BLaER1 (cell line): ENCODE measurements at regions not wholly inside any gene's neighbourhood (a gene's known extent, or its start where the extent isn't known, plus 50 kb on each side); places are given as distances from the start of the nearest gene placed in this dataset.

Experiments
- H3K27ac ChIP-seq: shearing (Covaris generic); formaldehyde crosslinking; 2 replicates; pipeline ENCODE4 v1.8.1; 2022
- H3K27me3 ChIP-seq: shearing (Covaris generic); formaldehyde crosslinking; 2 replicates; pipeline ENCODE4 v1.8.1; 2022
- H3K36me3 ChIP-seq: shearing (Covaris generic); formaldehyde crosslinking; 2 replicates; pipeline ENCODE4 v1.8.1; 2022
- H3K4me1 ChIP-seq: shearing (Covaris generic); formaldehyde crosslinking; 2 replicates; pipeline ENCODE4 v1.8.1; 2022
- H3K4me2 ChIP-seq: shearing (Covaris generic); formaldehyde crosslinking; 2 replicates; pipeline ENCODE4 v1.8.1; 2022
- H3K4me3 ChIP-seq: shearing (Covaris generic); formaldehyde crosslinking; 2 replicates; pipeline ENCODE4 v1.8.1; 2022
- H3K9ac ChIP-seq: shearing (Covaris generic); formaldehyde crosslinking; 2 replicates; pipeline ENCODE4 v1.8.1; 2022
- H3K9me3 ChIP-seq: shearing (Covaris generic); formaldehyde crosslinking; 2 replicates; pipeline ENCODE4 v1.8.1; 2022
- H4K20me1 ChIP-seq: shearing (Covaris generic); formaldehyde crosslinking; 2 replicates; pipeline ENCODE4 v1.8.1; 2022
- Cebpa-rat ChIP-seq: shearing (Covaris generic); IDR thresholded peaks from 2 replicates; pipeline ENCODE4 v1.8.1; 2022

DNA sequence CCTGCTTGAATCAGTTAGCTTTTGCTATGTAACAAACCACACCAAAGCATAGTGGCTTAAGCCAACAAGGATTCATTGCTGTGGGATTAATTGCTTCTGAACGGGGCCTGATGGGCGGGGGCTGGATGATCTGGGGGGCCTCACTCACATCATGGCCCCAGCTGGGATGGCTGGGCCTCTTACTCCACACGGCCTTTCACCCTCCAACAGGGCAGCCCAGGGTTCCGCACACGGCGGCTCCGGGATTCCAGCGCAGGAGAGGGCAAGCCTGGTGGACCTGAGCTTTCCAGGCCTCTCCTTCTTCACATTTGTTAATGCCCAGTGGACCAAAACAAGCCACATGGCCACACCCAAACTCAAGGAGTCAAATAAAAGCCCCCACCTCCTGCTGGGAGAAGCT lies 86.3 kb upstream of the PHLPP1 start:
- H3K4me2 ChIP-seq: no peak overlapping the region
- H4K20me1 ChIP-seq: no peaks in the 10 kb centered on the region
- H3K9ac ChIP-seq: no peak overlapping the region
- H3K4me1 ChIP-seq: peaks cover 11% of the 10 kb centered on the region
- no peaks in the 10 kb centered on the region for H3K36me3 ChIP-seq
- no peak overlapping the region for H3K4me3 ChIP-seq
- peaks cover 12% of the 10 kb centered on the region for H3K9me3 ChIP-seq
- TF ChIP-seq Cebpa-rat: no peak
- no peak overlapping the region for H3K27ac ChIP-seq
- no peaks in the 10 kb centered on the region for H3K27me3 ChIP-seq

DNA sequence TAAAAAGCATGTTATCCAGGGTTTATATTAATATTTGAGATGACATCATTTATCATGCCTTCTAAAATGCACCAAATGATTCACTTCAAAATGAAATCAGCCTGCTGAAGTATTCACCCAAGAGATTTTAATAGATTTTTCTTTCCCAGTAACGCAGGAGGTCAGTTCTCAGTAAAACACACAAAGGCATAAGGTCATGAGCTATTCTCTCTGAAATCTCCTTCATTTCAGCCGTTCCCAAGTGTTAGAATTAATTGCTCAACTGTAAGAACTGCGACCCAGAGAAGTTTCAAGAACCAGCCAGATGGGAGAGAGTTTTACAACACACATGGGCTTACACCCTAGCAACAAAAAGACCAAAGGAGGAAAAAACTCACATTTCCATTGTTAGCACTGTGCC lies 84.2 kb upstream of the PHLPP1 start:
- no peak overlapping the region for H3K4me2 ChIP-seq
- no peaks in the 10 kb centered on the region for H4K20me1 ChIP-seq
- peaks cover 10% of the 10 kb centered on the region; the same call in 1 of the 2 replicates for H3K9me3 ChIP-seq
- no peak for TF ChIP-seq Cebpa-rat
- no peaks in the 10 kb centered on the region for H3K27me3 ChIP-seq
- no peaks in the 10 kb centered on the region for H3K36me3 ChIP-seq
- no peak overlapping the region for H3K9ac ChIP-seq
- H3K4me1 ChIP-seq: peaks cover 21% of the 10 kb centered on the region
- no peak overlapping the region for H3K4me3 ChIP-seq
- H3K27ac ChIP-seq: no peak overlapping the region

DNA sequence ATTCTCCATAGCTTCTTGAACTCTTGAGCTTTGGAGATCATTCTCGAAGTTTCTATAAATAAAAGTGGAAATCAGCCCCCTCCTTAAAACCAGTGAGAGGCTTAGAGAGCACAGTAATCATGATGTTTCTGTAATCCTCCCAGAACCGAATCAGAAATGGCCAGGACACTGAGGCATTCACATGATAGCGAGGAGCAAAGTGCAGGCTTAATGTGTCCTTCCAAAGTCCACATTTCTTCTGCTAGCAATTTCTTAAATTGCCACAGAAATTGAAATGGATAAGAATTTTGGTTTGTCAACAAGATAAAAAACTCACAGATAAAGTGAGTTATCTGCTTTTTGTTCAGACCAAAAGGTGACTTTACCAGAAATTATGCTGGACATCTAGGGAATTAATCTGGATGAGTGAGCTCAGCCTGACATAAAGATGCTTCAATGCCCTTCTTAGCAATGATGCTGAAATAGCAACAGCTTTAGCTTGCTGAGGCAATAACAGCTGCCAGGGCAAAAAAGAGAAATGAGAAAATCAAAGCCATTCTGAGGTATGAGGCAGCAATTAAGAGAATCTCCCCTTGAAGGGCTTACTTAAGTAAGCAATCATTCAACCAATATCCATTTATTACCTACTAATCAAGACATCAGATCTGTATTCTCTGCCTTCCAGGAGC lies 82.4 kb upstream of the PHLPP1 start:
- TF ChIP-seq Cebpa-rat: no peak
- H3K27me3 ChIP-seq: no peaks in the 10 kb centered on the region
- no peak overlapping the region for H3K4me2 ChIP-seq
- H3K9me3 ChIP-seq: peaks cover 10% of the 10 kb centered on the region; the same call in 1 of the 2 replicates
- no peak overlapping the region for H3K27ac ChIP-seq
- H3K4me3 ChIP-seq: no peak overlapping the region
- H4K20me1 ChIP-seq: no peaks in the 10 kb centered on the region
- H3K36me3 ChIP-seq: no peaks in the 10 kb centered on the region
- no peak overlapping the region for H3K9ac ChIP-seq
- H3K4me1 ChIP-seq: peaks cover 21% of the 10 kb centered on the region

DNA sequence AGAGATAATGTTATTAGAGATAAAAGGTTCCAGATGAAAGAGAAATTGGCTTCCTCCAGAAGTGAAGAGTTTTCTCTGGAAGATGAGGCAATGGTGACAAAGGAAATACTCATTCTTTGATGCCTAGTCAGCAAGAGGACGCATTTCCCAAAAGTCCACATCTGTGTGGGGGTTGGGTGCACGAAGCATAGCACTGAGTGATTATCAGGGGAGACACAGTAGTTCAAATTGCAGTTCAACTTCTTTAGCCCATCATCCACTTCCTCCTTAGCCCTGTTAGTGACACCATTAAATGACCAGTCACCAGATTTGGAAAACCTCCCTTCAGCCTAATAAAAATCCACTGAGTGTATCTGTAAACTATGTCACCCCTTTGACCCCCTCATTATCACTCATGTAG lies 80.9 kb upstream of the PHLPP1 start:
- Histone ChIP-seq H3K27ac (no peak overlapping the region), H3K4me2 (peak overlapping the region; percentile 39), H3K4me3 (no peak overlapping the region)

GRCh38 chr18:62634979-62635630 lies 80.2 kb upstream of the PHLPP1 start:
- no peak overlapping the region for H3K4me3 ChIP-seq
- no peak overlapping the region for H3K9ac ChIP-seq
- peaks cover 21% of the 10 kb centered on the region for H3K4me1 ChIP-seq
- H3K27ac ChIP-seq: no peak overlapping the region
- no peaks in the 10 kb centered on the region for H3K9me3 ChIP-seq
- H3K4me2 ChIP-seq: peak overlapping the region; percentile 39; the same call in 1 of the 2 replicates
- H3K36me3 ChIP-seq: no peaks in the 10 kb centered on the region
- H4K20me1 ChIP-seq: no peaks in the 10 kb centered on the region
- H3K27me3 ChIP-seq: no peaks in the 10 kb centered on the region
- no peak for TF ChIP-seq Cebpa-rat

More for the DNA sequence above, 80.9 kb upstream of the PHLPP1 start:
- TF ChIP-seq Cebpa-rat: no peak
- H4K20me1 ChIP-seq: no peaks in the 10 kb centered on the region
- H3K9ac ChIP-seq: no peak overlapping the region
- no peaks in the 10 kb centered on the region for H3K27me3 ChIP-seq
- H3K4me1 ChIP-seq: peaks cover 21% of the 10 kb centered on the region
- H3K9me3 ChIP-seq: peaks cover 1% of the 10 kb centered on the region; the same call in 1 of the 2 replicates
- H3K36me3 ChIP-seq: no peaks in the 10 kb centered on the region

GRCh38 chr18:62637403-62637802 lies 77.9 kb upstream of the PHLPP1 start:
- H3K4me2 ChIP-seq: no peak overlapping the region
- H3K9ac ChIP-seq: no peak overlapping the region
- peaks cover 8% of the 10 kb centered on the region; the same call in 1 of the 2 replicates for H3K9me3 ChIP-seq
- no peaks in the 10 kb centered on the region for H3K27me3 ChIP-seq
- no peak overlapping the region for H3K4me3 ChIP-seq
- TF ChIP-seq Cebpa-rat: no peak
- no peak overlapping the region for H3K27ac ChIP-seq
- peaks cover 12% of the 10 kb centered on the region for H3K4me1 ChIP-seq
- no peaks in the 10 kb centered on the region for H4K20me1 ChIP-seq
- no peaks in the 10 kb centered on the region for H3K36me3 ChIP-seq

GRCh38 chr18:62637807-62638687 lies 77.3 kb upstream of the PHLPP1 start:
- Histone ChIP-seq H3K4me3 (no peak overlapping the region), H3K36me3 (no peaks in the 10 kb centered on the region), H3K27ac (no peak overlapping the region), H3K27me3 (no peaks in the 10 kb centered on the region), H3K9ac (no peak overlapping the region), H3K4me1 (peaks cover 12% of the 10 kb centered on the region), H3K4me2 (0 out of 2 replicates have a peak overlapping the region, but pooled peaks have one; percentile 3), H3K9me3 (peaks cover 9% of the 10 kb centered on the region; the same call in 1 of the 2 replicates), H4K20me1 (no peaks in the 10 kb centered on the region)
- TF ChIP-seq Cebpa-rat: no peak

- no peaks in the 10 kb centered on the region for H3K36me3 ChIP-seq
- no peak overlapping the region for H3K27ac ChIP-seq
- no peaks in the 10 kb centered on the region for H4K20me1 ChIP-seq
- no peaks in the 10 kb centered on the region for H3K27me3 ChIP-seq
- no peak overlapping the region for H3K9ac ChIP-seq
- no peak for TF ChIP-seq Cebpa-rat
- H3K9me3 ChIP-seq: peaks cover 29% of the 10 kb centered on the region
- H3K4me3 ChIP-seq: no peak overlapping the region
- no peak overlapping the region for H3K4me2 ChIP-seq
- H3K4me1 ChIP-seq: peaks cover 10% of the 10 kb centered on the region
These were observed 72.2 kb upstream of the PHLPP1 start for GRCh38 chr18:62643181-62643580.

- Histone ChIP-seq H3K9me3 (peaks cover 29% of the 10 kb centered on the region), H3K4me2 (no peak overlapping the region), H3K36me3 (no peaks in the 10 kb centered on the region), H4K20me1 (no peaks in the 10 kb centered on the region), H3K27ac (no peak overlapping the region), H3K9ac (no peak overlapping the region), H3K27me3 (no peaks in the 10 kb centered on the region), H3K4me3 (no peak overlapping the region), H3K4me1 (peaks cover 16% of the 10 kb centered on the region)
- TF ChIP-seq Cebpa-rat: no peak
These were observed 70.6 kb upstream of the PHLPP1 start for GRCh38 chr18:62644773-62645172.
